GM12878 (cell line): ENCODE measurements at regions not wholly inside any gene's neighbourhood (a gene's known extent, or its start where the extent isn't known, plus 50 kb on each side); places are given as distances from the start of the nearest gene placed in this dataset.

Experiments used
- POLR2A ChIP-seq: IDR thresholded peaks from 2 replicates; pipeline ENCODE4 v1.6.1; 2011; ENCODE audit warnings: low read depth, mild to moderate bottlenecking, low read length
- USF2 ChIP-seq: IDR thresholded peaks from 2 replicates; pipeline ENCODE4 v1.6.1; 2011; ENCODE audit warnings: low read depth, low read length, improper control_type of control experiment, borderline replicate concordance
- TF ChIP-seq, protein P1 (sequence below), 3 experiments: IDR thresholded peaks in 2 of 3; conservative IDR thresholded peaks in 1 of 3; 2 replicates each; pipeline ENCODE4 v1.5.1; 2011; ENCODE audit warnings: low read depth in 3 of 3, low read length in 3 of 3, mild to moderate bottlenecking in 3 of 3, control low read depth in 2 of 3, moderate library complexity in 2 of 3, inconsistent platforms in 1 of 3, mixed read lengths in 1 of 3; ENCODE audit not compliant: control insufficient read depth in 2 of 3, insufficient read depth in 1 of 3; ENCODE audit errors: extremely low read depth in 1 of 3

GRCh38 chr17:62159994-62160393, 94.9 kb upstream of the MED13 start:
- TF ChIP-seq, protein P1, sequence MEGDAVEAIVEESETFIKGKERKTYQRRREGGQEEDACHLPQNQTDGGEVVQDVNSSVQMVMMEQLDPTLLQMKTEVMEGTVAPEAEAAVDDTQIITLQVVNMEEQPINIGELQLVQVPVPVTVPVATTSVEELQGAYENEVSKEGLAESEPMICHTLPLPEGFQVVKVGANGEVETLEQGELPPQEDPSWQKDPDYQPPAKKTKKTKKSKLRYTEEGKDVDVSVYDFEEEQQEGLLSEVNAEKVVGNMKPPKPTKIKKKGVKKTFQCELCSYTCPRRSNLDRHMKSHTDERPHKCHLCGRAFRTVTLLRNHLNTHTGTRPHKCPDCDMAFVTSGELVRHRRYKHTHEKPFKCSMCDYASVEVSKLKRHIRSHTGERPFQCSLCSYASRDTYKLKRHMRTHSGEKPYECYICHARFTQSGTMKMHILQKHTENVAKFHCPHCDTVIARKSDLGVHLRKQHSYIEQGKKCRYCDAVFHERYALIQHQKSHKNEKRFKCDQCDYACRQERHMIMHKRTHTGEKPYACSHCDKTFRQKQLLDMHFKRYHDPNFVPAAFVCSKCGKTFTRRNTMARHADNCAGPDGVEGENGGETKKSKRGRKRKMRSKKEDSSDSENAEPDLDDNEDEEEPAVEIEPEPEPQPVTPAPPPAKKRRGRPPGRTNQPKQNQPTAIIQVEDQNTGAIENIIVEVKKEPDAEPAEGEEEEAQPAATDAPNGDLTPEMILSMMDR (IDR thresholded peaks at IDR 0.05 in 2 of 3, conservative IDR thresholded peaks at IDR 0.05 in 1 of 3; ENCODE audit: control insufficient read depth in 2 of 3, extremely low read depth in 1 of 3, insufficient read depth in 1 of 3, low read depth in 3 of 3, low read length in 3 of 3) = no peak
- no peak for TF ChIP-seq USF2
- TF ChIP-seq POLR2A = no peak
